IPS DF 19.7 (cell line): ENCODE measurements at regions not wholly inside any gene's neighbourhood (a gene's known extent, or its start where the extent isn't known, plus 50 kb on each side); places are given as distances from the start of the nearest gene placed in this dataset.
"Not testable (repeated sequence)": the region's sequence is repeated elsewhere in the genome, so short reads cannot be mapped to it uniquely, and the experiment has no call there.

Source experiments
- DNase-seq: peaks from one replicate; pipeline ENCODE4 v3.0.0-alpha.2; 2013; ENCODE audit warnings: low read depth, low spot score

- no peak for DNase-seq
Observed at GRCh38 chr4:100906973-100907372, 389.2 kb upstream of the EMCN start.

GRCh38 chr4:100900945-100901344, 383.1 kb upstream of the EMCN start:
- not testable (repeated sequence) for DNase-seq

- DNase-seq: no peak
Observed at GRCh38 chr4:100900134-100900533, 382.3 kb upstream of the EMCN start.

GRCh38 chr4:100898844-100899243, 381.0 kb upstream of the EMCN start:
- no peak for DNase-seq

GRCh38 chr4:100895556-100896197, 377.9 kb upstream of the EMCN start:
- no peak for DNase-seq

GRCh38 chr4:100894339-100894870, 376.6 kb upstream of the EMCN start:
- no peak for DNase-seq

- DNase-seq: no peak
Observed at GRCh38 chr4:100891808-100892207, 374.0 kb upstream of the EMCN start.

GRCh38 chr4:100889898-100890297, 372.1 kb upstream of the EMCN start:
- no peak for DNase-seq

GRCh38 chr4:100889401-100889800, 371.6 kb upstream of the EMCN start:
- no peak for DNase-seq

- no peak for DNase-seq
Observed at GRCh38 chr4:100882661-100883060, 364.8 kb upstream of the EMCN start.

- no peak for DNase-seq
Observed at GRCh38 chr4:100881283-100881682, 363.5 kb upstream of the EMCN start.

GRCh38 chr4:100880011-100880410, 362.2 kb upstream of the EMCN start:
- DNase-seq: no peak

- no peak for DNase-seq
Observed at GRCh38 chr4:100879471-100879870, 361.6 kb upstream of the EMCN start.

- DNase-seq: no peak
Observed at GRCh38 chr4:100876546-100876945, 358.7 kb upstream of the EMCN start.

GRCh38 chr4:100875296-100876068, 357.7 kb upstream of the EMCN start:
- no peak for DNase-seq

- DNase-seq: no peak
Observed at GRCh38 chr4:100872811-100873210, 355.0 kb upstream of the EMCN start.

GRCh38 chr4:100870940-100871772, 353.3 kb upstream of the EMCN start:
- DNase-seq: no peak

GRCh38 chr4:100869276-100869675, 351.5 kb upstream of the EMCN start:
- DNase-seq: no peak

- DNase-seq: peak; percentile 20
Observed at GRCh38 chr4:100868281-100868680, 350.5 kb upstream of the EMCN start.

GRCh38 chr4:100852326-100852725, 334.5 kb upstream of the EMCN start:
- no peak for DNase-seq

GRCh38 chr4:100849319-100849718, 331.5 kb upstream of the EMCN start:
- no peak for DNase-seq

GRCh38 chr4:100848841-100849240, 331.0 kb upstream of the EMCN start:
- no peak for DNase-seq
